Parathyroid adenoma (tissue), 2 donors: ENCODE measurements at regions not wholly inside any gene's neighbourhood (a gene's known extent, or its start where the extent isn't known, plus 50 kb on each side); places are given as distances from the start of the nearest gene placed in this dataset.

Experiments used
- H2AFZ ChIP-seq: fragments of 300-600 bp; sonication (generic); one replicate; pipeline ENCODE4 v1.7.0; 2017; ENCODE audit warnings: antibody characterized with exemption, mild to moderate bottlenecking
- H3K27ac ChIP-seq: fragments of 300-600 bp; sonication (generic); one replicate; pipeline ENCODE4 v1.7.0; 2017
- H3K27me3 ChIP-seq: fragments of 300-600 bp; sonication (generic); one replicate; pipeline ENCODE4 v1.7.0; 2017; ENCODE audit warnings: low read length; ENCODE audit not compliant: control insufficient read depth, insufficient read depth
- H3K36me3 ChIP-seq: fragments of 300-600 bp; sonication (generic); one replicate; pipeline ENCODE4 v1.7.0; 2017; ENCODE audit warnings: low read length; ENCODE audit not compliant: control insufficient read depth, insufficient read depth
- H3K4me1 ChIP-seq: fragments of 300-600 bp; sonication (generic); one replicate; pipeline ENCODE4 v1.7.0; 2017; ENCODE audit warnings: control low read depth
- H3K4me2 ChIP-seq: fragments of 300-600 bp; sonication (generic); one replicate; pipeline ENCODE4 v1.7.0; 2017; ENCODE audit warnings: low read length
- H3K4me3 ChIP-seq: fragments of 300-600 bp; sonication (generic); one replicate; pipeline ENCODE4 v1.7.0; 2017; ENCODE audit warnings: low read depth, low read length
- H3K79me2 ChIP-seq: fragments of 300-600 bp; sonication (generic); one replicate; pipeline ENCODE4 v1.7.0; 2017; ENCODE audit warnings: control low read depth
- H3K9ac ChIP-seq: fragments of 300-600 bp; sonication (generic); one replicate; pipeline ENCODE4 v1.7.0; 2017; ENCODE audit warnings: mild to moderate bottlenecking
- H3K9me3 ChIP-seq: fragments of 300-600 bp; sonication (generic); one replicate; pipeline ENCODE4 v1.7.0; 2017; ENCODE audit warnings: low read length; ENCODE audit not compliant: control insufficient read depth
- CTCF ChIP-seq: fragments of 300-600 bp; sonication (generic); IDR thresholded peaks from one replicate; pipeline ENCODE4 v1.7.0; 2017; ENCODE audit warnings: antibody characterized with exemption, mild to moderate bottlenecking
- donor health status: primary hyperparathyroidism.

GRCh38 chr3:63015614-63016309 lies 140.5 kb upstream of the CADPS start:
- no peak for TF ChIP-seq CTCF
- Histone ChIP-seq H3K27ac (no peak overlapping the region), H3K4me2 (no peak overlapping the region), H3K9me3 (no peaks in the 10 kb centered on the region), H3K79me2 (no peaks in the 10 kb centered on the region), H3K9ac (no peak overlapping the region), H3K4me1 (no peaks in the 10 kb centered on the region), H3K4me3 (no peak overlapping the region), H2AFZ (no peak overlapping the region), H3K27me3 (no peaks in the 10 kb centered on the region), H3K36me3 (no peaks in the 10 kb centered on the region)

GRCh38 chr3:63022114-63022513 lies 146.9 kb upstream of the CADPS start:
- H3K9me3 ChIP-seq: no peaks in the 10 kb centered on the region
- H3K4me3 ChIP-seq: no peak overlapping the region
- H3K4me2 ChIP-seq: no peak overlapping the region

GRCh38 chr3:63026722-63027121 lies 151.5 kb upstream of the CADPS start:
- H3K4me1 ChIP-seq: no peaks in the 10 kb centered on the region
- no peak overlapping the region for H2AFZ ChIP-seq
- no peaks in the 10 kb centered on the region for H3K9me3 ChIP-seq
- no peaks in the 10 kb centered on the region for H3K27me3 ChIP-seq
- H3K36me3 ChIP-seq: no peaks in the 10 kb centered on the region
- H3K4me2 ChIP-seq: no peak overlapping the region
- H3K4me3 ChIP-seq: no peak overlapping the region
- H3K79me2 ChIP-seq: no peaks in the 10 kb centered on the region
- no peak overlapping the region for H3K27ac ChIP-seq
- TF ChIP-seq CTCF: no peak
- no peak overlapping the region for H3K9ac ChIP-seq

More at GRCh38 chr3:63022114-63022513, 146.9 kb upstream of the CADPS start:
- Histone ChIP-seq H3K36me3 (no peaks in the 10 kb centered on the region), H2AFZ (no peak overlapping the region), H3K27me3 (no peaks in the 10 kb centered on the region), H3K79me2 (no peaks in the 10 kb centered on the region), H3K4me1 (no peaks in the 10 kb centered on the region), H3K9ac (no peak overlapping the region), H3K27ac (no peak overlapping the region)
- no peak for TF ChIP-seq CTCF

GRCh38 chr3:63029326-63029725 lies 154.1 kb upstream of the CADPS start:
- TF ChIP-seq CTCF: no peak
- H3K27me3 ChIP-seq: no peaks in the 10 kb centered on the region

GRCh38 chr3:63029921-63030320 lies 154.7 kb upstream of the CADPS start:
- no peak overlapping the region for H2AFZ ChIP-seq
- no peak overlapping the region for H3K27ac ChIP-seq
- no peaks in the 10 kb centered on the region for H3K4me1 ChIP-seq
- H3K9ac ChIP-seq: no peak overlapping the region
- H3K79me2 ChIP-seq: no peaks in the 10 kb centered on the region
- no peaks in the 10 kb centered on the region for H3K27me3 ChIP-seq
- no peak overlapping the region for H3K4me3 ChIP-seq
- no peaks in the 10 kb centered on the region for H3K9me3 ChIP-seq
- no peaks in the 10 kb centered on the region for H3K36me3 ChIP-seq
- no peak for TF ChIP-seq CTCF
- no peak overlapping the region for H3K4me2 ChIP-seq

More at GRCh38 chr3:63029326-63029725, 154.1 kb upstream of the CADPS start:
- Histone ChIP-seq H3K4me3 (no peak overlapping the region), H3K4me1 (no peaks in the 10 kb centered on the region), H3K36me3 (no peaks in the 10 kb centered on the region), H3K79me2 (no peaks in the 10 kb centered on the region), H3K4me2 (no peak overlapping the region), H2AFZ (no peak overlapping the region), H3K27ac (no peak overlapping the region), H3K9me3 (no peaks in the 10 kb centered on the region), H3K9ac (no peak overlapping the region)
